ENCODE measurements at regions not wholly inside any gene's neighbourhood (a gene's known extent, or its start where the extent isn't known, plus 50 kb on each side); places are given as distances from the start of the nearest gene placed in this dataset.

DNA sequence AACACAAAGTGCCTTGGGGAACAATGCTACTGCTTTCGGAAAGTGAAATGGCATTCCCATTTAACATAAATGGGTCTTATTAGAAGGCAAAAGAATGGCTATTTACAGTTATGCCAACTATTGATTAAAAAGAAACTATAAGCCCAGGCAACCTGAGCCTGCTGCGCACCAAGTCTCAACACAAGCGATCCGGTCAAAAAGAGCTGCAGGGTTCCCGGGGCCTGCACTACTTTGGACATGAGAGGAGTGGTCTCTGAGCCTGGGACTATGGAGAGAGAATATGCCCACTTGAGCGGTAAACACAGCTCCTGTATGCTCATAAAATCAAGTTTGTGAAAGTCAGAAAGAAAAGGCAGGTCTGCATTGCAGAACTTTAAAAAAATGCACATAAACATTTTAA is 660.7 kb downstream of the EFNA5 start:
- no peak for TF ChIP-seq SMC3 (IDR thresholded peaks at IDR 0.05; ENCODE audit: low read depth, low read length)
- no peak for TF ChIP-seq CTCF (conservative IDR thresholded peaks at IDR 0.05; ENCODE audit: low read depth, low read length)
- no peak for TF ChIP-seq POLR2A (IDR thresholded peaks at IDR 0.05; ENCODE audit: low read depth, low read length)
- TF ChIP-seq RAD21 (IDR thresholded peaks at IDR 0.05; ENCODE audit: low read length), result no peak
- no peak for TF ChIP-seq RCOR1 (IDR thresholded peaks at IDR 0.05; ENCODE audit: insufficient replicate concordance, low read length)
- TF ChIP-seq NFE2L2 (IDR thresholded peaks at IDR 0.05; ENCODE audit: low read depth, low read length), result no peak
- TF ChIP-seq CEBPB (IDR thresholded peaks at IDR 0.05; ENCODE audit: low read depth, low read length), result no peak
- TF ChIP-seq FOS (IDR thresholded peaks at IDR 0.05; ENCODE audit: low read depth, low read length), result no peak
- no peak for TF ChIP-seq MXI1 (IDR thresholded peaks at IDR 0.05; ENCODE audit: borderline replicate concordance, low read depth, low read length)
- no peak for TF ChIP-seq MAFK (IDR thresholded peaks at IDR 0.05; ENCODE audit: low read depth, low read length)
- TF ChIP-seq BHLHE40 (IDR thresholded peaks at IDR 0.05; ENCODE audit: low read depth, low read length), result no peak
- TF ChIP-seq MAZ (IDR thresholded peaks at IDR 0.05; ENCODE audit: borderline replicate concordance, low read depth, low read length), result no peak
- TF ChIP-seq CHD1 (IDR thresholded peaks at IDR 0.05; ENCODE audit: low read depth, low read length), result no peak

Data from IMR-90 (cell line).